ENCODE measurements at regions not wholly inside any gene's neighbourhood (a gene's known extent, or its start where the extent isn't known, plus 50 kb on each side); places are given as distances from the start of the nearest gene placed in this dataset.

- WGBS, 10 experiments = 0 to 100% (median 65%) methylated on average over 1 to 2 of the region's 2 CpGs; no CpG with 5 or more reads in 4 of the 10 experiments
- H3K4me3 ChIP-seq = no peak overlapping the region
- no peak overlapping the region for H3K27ac ChIP-seq
- in situ Hi-C loops (cut with MboI; ENCODE audit: low pct_unique_long_range_greater_than_20kb in 2 of 9, low sequenced_read_pairs in 9 of 9, unreplicated experiment in 9 of 9) = no loop called here
- H3K4me1 ChIP-seq (replicated peaks in 1 of 2) = no peaks in the 10 kb centered on the region
- peak in 1 of 8 experiments; percentile 19 for ATAC-seq (replicated peaks in 6 of 8)
These were observed 51.4 kb upstream of the SLC6A15 start for GRCh38 chr12:84964048-84964447.

All from motor neuron (in vitro differentiated cells).